Endothelial cell of umbilical vein (primary cell): ENCODE measurements at regions not wholly inside any gene's neighbourhood (a gene's known extent, or its start where the extent isn't known, plus 50 kb on each side); places are given as distances from the start of the nearest gene placed in this dataset.

ENCODE experiments used
- BruUV-seq: library from RNA; stranded (reverse); fragments of 400-500 nt; replicated peaks from 2 replicates; lab custom pipeline; 2021; lab: Mats Ljungman, UMichigan
- CTCF ChIA-PET: fragments of 300-600, 350-600 bp; sonication (Branson Sonifier 250); formaldehyde crosslinking; loops from one replicate; lab custom pipeline; 2021; ENCODE audit warnings: antibody characterized with exemption, inconsistent platforms; lab: Charles Lee
- POLR2A ChIA-PET: fragments of 300-600, 350-600 bp; sonication (Branson Sonifier 250); formaldehyde crosslinking; loops from one replicate; lab custom pipeline; 2021; ENCODE audit warnings: antibody characterized with exemption, inconsistent platforms; lab: Charles Lee
- DNase-seq: peaks from one replicate; pipeline ENCODE4 v3.0.0-alpha.2; 2011; ENCODE audit warnings: low read depth, low spot score
- FAIRE-seq: peaks from 2 replicates; lab custom pipeline; 2011; peaks lifted over from hg19 to GRCh38; lab: Jason Lieb, UNC
- H2AFZ ChIP-seq: 2 replicates; pipeline ENCODE4 v1.6.0; 2012; ENCODE audit warnings: low read depth, low read length, control low read depth, inconsistent platforms
- H3K27ac ChIP-seq: 2 replicates; pipeline ENCODE4 v1.5.1; 2011; ENCODE audit warnings: low read depth, mild to moderate bottlenecking, control low read depth, low read length, moderate library complexity; ENCODE audit not compliant: insufficient read depth
- H3K27me3 ChIP-seq, 2 experiments: 2 replicates each; pipeline versions ENCODE4 v1.6.0 to v1.6.1; 2011; ENCODE audit warnings: low read length in 2 of 2, mixed read lengths in 1 of 2; ENCODE audit not compliant: control insufficient read depth in 2 of 2, insufficient read depth in 2 of 2
- H3K36me3 ChIP-seq, 2 experiments: 2 replicates in 1 of 2; 3 replicates in 1 of 2; pipeline ENCODE4 v1.5.1; 2011; ENCODE audit warnings: low read length in 2 of 2, mild to moderate bottlenecking in 1 of 2, moderate library complexity in 1 of 2; ENCODE audit not compliant: control insufficient read depth in 2 of 2, insufficient read depth in 2 of 2; ENCODE audit errors: extremely low read depth in 1 of 2
- H3K4me1 ChIP-seq: 3 replicates; pipeline ENCODE4 v1.5.1; 2011; ENCODE audit warnings: mild to moderate bottlenecking, low read length; ENCODE audit not compliant: control insufficient read depth, insufficient read depth; ENCODE audit errors: extremely low read depth
- H3K4me2 ChIP-seq: 2 replicates; pipeline ENCODE4 v1.6.1; 2011; ENCODE audit warnings: low read length, control low read depth, mixed read lengths; ENCODE audit not compliant: insufficient read depth
- H3K4me3 ChIP-seq, 3 experiments: fragments of 200-600 bp in 1 of 3; sonication (generic), shearing (Covaris generic) in 1 of 3; replicated peaks in 1 of 3; 2 replicates each; pipeline ENCODE4 v1.5.1; 2011 to 2016; ENCODE audit warnings: control low read depth in 3 of 3, low read length in 3 of 3, mild to moderate bottlenecking in 2 of 3, inconsistent platforms in 1 of 3, low read depth in 1 of 3, moderate library complexity in 1 of 3; ENCODE audit not compliant: insufficient read depth in 1 of 3
- H3K79me2 ChIP-seq: 2 replicates; pipeline ENCODE4 v1.6.0; 2012; ENCODE audit warnings: low read length, inconsistent platforms; ENCODE audit not compliant: control insufficient read depth, insufficient read depth
- H3K9ac ChIP-seq: replicated peaks from 2 replicates; pipeline ENCODE3; 2011; ENCODE audit warnings: low read length, control low read depth; ENCODE audit not compliant: insufficient read depth; ENCODE audit errors: extremely low read depth
- H3K9me1 ChIP-seq: replicated peaks from 3 replicates; pipeline ENCODE4 v1.6.0; 2011; ENCODE audit warnings: mild to moderate bottlenecking, low read length; ENCODE audit not compliant: control insufficient read depth, insufficient read depth; ENCODE audit errors: extremely low read depth
- H3K9me3 ChIP-seq: replicated peaks from 2 replicates; pipeline ENCODE4 v1.5.1; 2012; ENCODE audit warnings: low read length, inconsistent platforms; ENCODE audit not compliant: control insufficient read depth, insufficient read depth
- H4K20me1 ChIP-seq: replicated peaks from 2 replicates; pipeline ENCODE3; 2011; ENCODE audit warnings: mild to moderate bottlenecking, low read length; ENCODE audit not compliant: control insufficient read depth, insufficient read depth; ENCODE audit errors: extremely low read depth
- EZH2 ChIP-seq: IDR thresholded peaks from 2 replicates; pipeline ENCODE4 v1.6.1; 2012; ENCODE audit warnings: borderline replicate concordance, low read depth, mild to moderate bottlenecking, moderate library complexity, low read length, inconsistent platforms; ENCODE audit not compliant: severe bottlenecking
- FOS ChIP-seq: IDR thresholded peaks from 2 replicates; pipeline ENCODE4 v1.6.1; 2011; ENCODE audit warnings: mild to moderate bottlenecking, low read length, moderate library complexity, borderline replicate concordance; ENCODE audit not compliant: insufficient read depth
- GATA2 ChIP-seq: IDR thresholded peaks from 2 replicates; pipeline ENCODE4 v1.7.0; 2011; ENCODE audit warnings: low read depth, mild to moderate bottlenecking, moderate library complexity, mixed read lengths, low read length; ENCODE audit not compliant: insufficient read length, insufficient read depth
- JUN ChIP-seq: IDR thresholded peaks from 2 replicates; pipeline ENCODE4 v1.6.1; 2011; ENCODE audit warnings: borderline replicate concordance, low read depth; ENCODE audit not compliant: insufficient read length, insufficient read depth
- MYC ChIP-seq: IDR thresholded peaks from one replicate; pipeline ENCODE4 v1.6.1; 2011; ENCODE audit warnings: mild to moderate bottlenecking, low read depth, low read length
- POLR2A ChIP-seq: IDR thresholded peaks from 2 replicates; pipeline ENCODE4 v1.6.1; 2012; ENCODE audit warnings: low read depth, mild to moderate bottlenecking, control low read depth, low read length
- POLR2AphosphoS5 ChIP-seq: IDR thresholded peaks from 2 replicates; pipeline ENCODE4 v1.6.1; 2012; ENCODE audit warnings: low read depth, mild to moderate bottlenecking, control low read depth, low read length, moderate library complexity; ENCODE audit not compliant: insufficient read depth
- dilution Hi-C: fragments of 300-500 bp; cut with MboI; formaldehyde crosslinking; loops from one replicate; pipeline ENCODE4 v1.15.0; 2019; ENCODE audit warnings: low sequenced_read_pairs; ENCODE audit not compliant: extremely low pct_ligation_motif_present
- intact Hi-C: fragments of 100-400 bp; cut with micrococcal nuclease; formaldehyde crosslinking; loops from one replicate; pipeline ENCODE4 v1.10.0; 2022
- TF ChIP-seq, protein P1 (sequence below), 2 donors: IDR thresholded peaks; 1 replicate in 1 of 2; 2 replicates in 1 of 2; pipeline ENCODE4 v1.5.1; 2011; ENCODE audit warnings: low read length in 2 of 2, mild to moderate bottlenecking in 2 of 2, moderate library complexity in 2 of 2, control low read depth in 1 of 2, inconsistent platforms in 1 of 2, low read depth in 1 of 2; ENCODE audit not compliant: insufficient read depth in 1 of 2; ENCODE audit errors: extremely low read depth in 1 of 2
- TF ChIP-seq, protein P2 (sequence below): IDR thresholded peaks from 2 replicates; pipeline ENCODE4 v1.6.1; 2011; ENCODE audit not compliant: insufficient read depth, insufficient read length

DNA sequence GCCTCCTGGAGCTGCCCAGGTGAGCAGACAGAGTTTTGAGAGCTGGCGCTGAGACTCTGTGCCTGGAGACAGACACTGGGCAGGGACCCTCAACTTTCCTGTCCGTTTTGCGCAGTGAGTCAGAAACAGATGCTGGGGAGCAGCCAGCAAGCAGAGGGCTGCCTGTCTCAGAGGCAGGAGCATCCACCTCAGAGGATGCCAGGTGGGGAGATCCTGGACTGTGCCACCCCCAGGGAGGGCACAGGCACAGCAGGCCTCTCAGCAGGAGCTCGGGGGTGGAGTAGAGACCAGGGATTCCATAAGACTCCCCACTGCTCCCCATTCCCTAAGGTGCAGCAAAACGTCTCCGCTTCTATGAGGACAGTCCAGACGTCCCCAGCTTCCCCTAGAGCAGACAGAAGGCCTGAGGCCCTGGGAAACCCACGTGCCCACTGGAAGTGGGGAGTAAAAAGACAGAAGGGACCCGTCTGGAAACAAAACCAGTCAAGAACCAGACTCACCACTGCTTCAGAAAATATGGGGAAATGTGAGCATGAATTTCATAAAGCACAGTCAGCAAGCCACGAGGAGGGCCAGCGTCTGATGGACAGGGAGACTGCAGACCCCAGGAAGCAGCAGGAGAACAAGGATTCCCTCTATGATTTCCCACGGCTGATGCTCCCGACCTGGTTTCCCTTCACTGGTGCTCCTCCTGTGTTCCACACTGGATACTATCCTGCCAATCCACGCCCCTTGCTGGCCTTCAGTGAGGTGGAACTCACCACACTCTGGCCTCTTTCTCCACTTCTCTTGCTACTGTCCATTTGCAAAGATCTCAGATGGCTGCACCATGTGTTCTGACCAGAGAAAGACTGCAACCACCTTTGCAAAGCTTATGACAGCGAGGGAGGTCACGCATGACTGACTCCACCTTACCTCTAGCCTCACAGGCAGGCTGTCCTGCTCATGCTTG lies 151.3 kb upstream of the FAM20C start:
- BruUV-seq, result no TSS peak
- Histone ChIP-seq H3K4me1 (no peaks in the 10 kb centered on the region), H3K27ac (no peak overlapping the region), H3K4me2 (no peak overlapping the region), H3K4me3 (no peak overlapping the region), H2AFZ (no peak overlapping the region), H3K27me3 (peaks cover 5 to 19% of the 10 kb centered on the region in 2 experiments), H3K9me1 (no peaks in the 10 kb centered on the region), H3K79me2 (no peaks in the 10 kb centered on the region), H3K9me3 (no peaks in the 10 kb centered on the region), H3K36me3 (no peaks in the 10 kb centered on the region), H4K20me1 (no peaks in the 10 kb centered on the region), H3K9ac (no peak overlapping the region)
- FAIRE-seq (no peak), DNase-seq (no peak)
- ChIA-PET POLR2A (no interaction called here), CTCF (no interaction called here)
- dilution Hi-C loops (no loop called here), intact Hi-C loops (no loop called here)
- TF ChIP-seq FOS (no peak), JUN (no peak)

DNA sequence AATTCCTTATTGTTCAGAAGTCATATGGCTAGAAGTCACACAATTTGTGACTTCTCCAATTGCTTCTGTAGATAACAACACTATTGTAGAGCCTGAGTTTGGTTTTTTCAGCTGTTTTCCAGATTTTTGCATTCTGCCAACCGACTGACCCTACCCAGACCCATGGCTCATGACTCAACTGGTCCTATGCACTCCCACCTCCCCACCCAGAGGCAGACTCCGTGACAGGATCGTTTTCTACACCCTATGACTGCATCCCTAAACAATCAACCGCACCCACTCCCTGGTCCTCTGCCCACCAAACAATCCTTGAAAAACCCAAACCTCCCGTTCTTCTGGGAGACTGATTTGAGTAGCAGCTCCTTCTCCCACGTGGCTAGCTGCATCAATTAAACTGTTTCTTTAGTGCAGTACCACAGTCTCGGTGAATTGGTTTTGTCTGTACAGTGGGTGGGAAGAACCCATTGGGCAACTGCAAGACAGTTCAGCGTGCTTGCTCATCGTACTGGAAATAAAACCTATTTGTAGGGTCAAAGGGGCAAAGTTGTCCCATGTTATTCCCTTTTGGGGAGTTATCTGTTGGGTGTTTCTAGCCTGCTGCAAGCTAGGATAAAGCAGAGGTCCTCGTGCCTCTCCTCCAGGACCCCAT lies 150.3 kb upstream of the FAM20C start:
- H3K4me2 ChIP-seq, result no peak overlapping the region
- no peaks in the 10 kb centered on the region for H3K9me3 ChIP-seq
- no peaks in the 10 kb centered on the region for H3K4me1 ChIP-seq
- no peaks in the 10 kb centered on the region for H4K20me1 ChIP-seq
- dilution Hi-C loops (no loop called here), intact Hi-C loops (no loop called here)
- no TSS peak for BruUV-seq
- FAIRE-seq (no peak), DNase-seq (no peak)
- no peak overlapping the region for H2AFZ ChIP-seq
- H3K27ac ChIP-seq, result no peak overlapping the region
- H3K27me3 ChIP-seq, result peaks cover 5 to 20% of the 10 kb centered on the region in 2 experiments
- POLR2A ChIA-PET, result no interaction called here
- no peaks in the 10 kb centered on the region for H3K36me3 ChIP-seq
- H3K79me2 ChIP-seq, result no peaks in the 10 kb centered on the region
- no peak for TF ChIP-seq POLR2A
- TF ChIP-seq EZH2, result no peak
- no peak for TF ChIP-seq JUN
- TF ChIP-seq FOS, result no peak
- TF ChIP-seq, protein P1, sequence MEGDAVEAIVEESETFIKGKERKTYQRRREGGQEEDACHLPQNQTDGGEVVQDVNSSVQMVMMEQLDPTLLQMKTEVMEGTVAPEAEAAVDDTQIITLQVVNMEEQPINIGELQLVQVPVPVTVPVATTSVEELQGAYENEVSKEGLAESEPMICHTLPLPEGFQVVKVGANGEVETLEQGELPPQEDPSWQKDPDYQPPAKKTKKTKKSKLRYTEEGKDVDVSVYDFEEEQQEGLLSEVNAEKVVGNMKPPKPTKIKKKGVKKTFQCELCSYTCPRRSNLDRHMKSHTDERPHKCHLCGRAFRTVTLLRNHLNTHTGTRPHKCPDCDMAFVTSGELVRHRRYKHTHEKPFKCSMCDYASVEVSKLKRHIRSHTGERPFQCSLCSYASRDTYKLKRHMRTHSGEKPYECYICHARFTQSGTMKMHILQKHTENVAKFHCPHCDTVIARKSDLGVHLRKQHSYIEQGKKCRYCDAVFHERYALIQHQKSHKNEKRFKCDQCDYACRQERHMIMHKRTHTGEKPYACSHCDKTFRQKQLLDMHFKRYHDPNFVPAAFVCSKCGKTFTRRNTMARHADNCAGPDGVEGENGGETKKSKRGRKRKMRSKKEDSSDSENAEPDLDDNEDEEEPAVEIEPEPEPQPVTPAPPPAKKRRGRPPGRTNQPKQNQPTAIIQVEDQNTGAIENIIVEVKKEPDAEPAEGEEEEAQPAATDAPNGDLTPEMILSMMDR (IDR thresholded peaks at IDR 0.05; ENCODE audit: extremely low read depth in 1 of 2, insufficient read depth in 1 of 2, low read depth in 1 of 2, low read length in 2 of 2), result no peak
- no peak for TF ChIP-seq GATA2
- TF ChIP-seq POLR2AphosphoS5, result no peak
- TF ChIP-seq, protein P2, sequence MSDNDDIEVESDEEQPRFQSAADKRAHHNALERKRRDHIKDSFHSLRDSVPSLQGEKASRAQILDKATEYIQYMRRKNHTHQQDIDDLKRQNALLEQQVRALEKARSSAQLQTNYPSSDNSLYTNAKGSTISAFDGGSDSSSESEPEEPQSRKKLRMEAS, result no peak
- TF ChIP-seq MYC, result no peak
- H3K9ac ChIP-seq, result no peak overlapping the region
- CTCF ChIA-PET, result no interaction called here
- no peak overlapping the region for H3K4me3 ChIP-seq
- no peaks in the 10 kb centered on the region for H3K9me1 ChIP-seq
